Endothelial cell of umbilical vein (primary cell): ENCODE measurements at regions not wholly inside any gene's neighbourhood (a gene's known extent, or its start where the extent isn't known, plus 50 kb on each side); places are given as distances from the start of the nearest gene placed in this dataset.

Source experiments
- BruUV-seq: library from RNA; stranded (reverse); fragments of 400-500 nt; replicated peaks from 2 replicates; lab custom pipeline; 2021; lab: Mats Ljungman, UMichigan
- CTCF ChIA-PET: fragments of 300-600, 350-600 bp; sonication (Branson Sonifier 250); formaldehyde crosslinking; loops from one replicate; lab custom pipeline; 2021; ENCODE audit warnings: antibody characterized with exemption, inconsistent platforms; lab: Charles Lee
- POLR2A ChIA-PET: fragments of 300-600, 350-600 bp; sonication (Branson Sonifier 250); formaldehyde crosslinking; loops from one replicate; lab custom pipeline; 2021; ENCODE audit warnings: antibody characterized with exemption, inconsistent platforms; lab: Charles Lee
- DNase-seq: peaks from one replicate; pipeline ENCODE4 v3.0.0-alpha.2; 2011; ENCODE audit warnings: low read depth, low spot score
- FAIRE-seq: peaks from 2 replicates; lab custom pipeline; 2011; peaks lifted over from hg19 to GRCh38; lab: Jason Lieb, UNC
- H2AFZ ChIP-seq: 2 replicates; pipeline ENCODE4 v1.6.0; 2012; ENCODE audit warnings: low read depth, low read length, control low read depth, inconsistent platforms
- H3K27ac ChIP-seq: 2 replicates; pipeline ENCODE4 v1.5.1; 2011; ENCODE audit warnings: low read depth, mild to moderate bottlenecking, control low read depth, low read length, moderate library complexity; ENCODE audit not compliant: insufficient read depth
- H3K27me3 ChIP-seq, 2 experiments: 2 replicates each; pipeline versions ENCODE4 v1.6.0 to v1.6.1; 2011; ENCODE audit warnings: low read length in 2 of 2, mixed read lengths in 1 of 2; ENCODE audit not compliant: control insufficient read depth in 2 of 2, insufficient read depth in 2 of 2
- H3K36me3 ChIP-seq, 2 experiments: 2 replicates in 1 of 2; 3 replicates in 1 of 2; pipeline ENCODE4 v1.5.1; 2011; ENCODE audit warnings: low read length in 2 of 2, mild to moderate bottlenecking in 1 of 2, moderate library complexity in 1 of 2; ENCODE audit not compliant: control insufficient read depth in 2 of 2, insufficient read depth in 2 of 2; ENCODE audit errors: extremely low read depth in 1 of 2
- H3K4me1 ChIP-seq: 3 replicates; pipeline ENCODE4 v1.5.1; 2011; ENCODE audit warnings: mild to moderate bottlenecking, low read length; ENCODE audit not compliant: control insufficient read depth, insufficient read depth; ENCODE audit errors: extremely low read depth
- H3K4me2 ChIP-seq: 2 replicates; pipeline ENCODE4 v1.6.1; 2011; ENCODE audit warnings: low read length, control low read depth, mixed read lengths; ENCODE audit not compliant: insufficient read depth
- H3K4me3 ChIP-seq, 3 experiments: fragments of 200-600 bp in 1 of 3; sonication (generic), shearing (Covaris generic) in 1 of 3; replicated peaks in 1 of 3; 2 replicates each; pipeline ENCODE4 v1.5.1; 2011 to 2016; ENCODE audit warnings: control low read depth in 3 of 3, low read length in 3 of 3, mild to moderate bottlenecking in 2 of 3, inconsistent platforms in 1 of 3, low read depth in 1 of 3, moderate library complexity in 1 of 3; ENCODE audit not compliant: insufficient read depth in 1 of 3
- H3K79me2 ChIP-seq: 2 replicates; pipeline ENCODE4 v1.6.0; 2012; ENCODE audit warnings: low read length, inconsistent platforms; ENCODE audit not compliant: control insufficient read depth, insufficient read depth
- H3K9ac ChIP-seq: replicated peaks from 2 replicates; pipeline ENCODE3; 2011; ENCODE audit warnings: low read length, control low read depth; ENCODE audit not compliant: insufficient read depth; ENCODE audit errors: extremely low read depth
- H3K9me1 ChIP-seq: replicated peaks from 3 replicates; pipeline ENCODE4 v1.6.0; 2011; ENCODE audit warnings: mild to moderate bottlenecking, low read length; ENCODE audit not compliant: control insufficient read depth, insufficient read depth; ENCODE audit errors: extremely low read depth
- H3K9me3 ChIP-seq: replicated peaks from 2 replicates; pipeline ENCODE4 v1.5.1; 2012; ENCODE audit warnings: low read length, inconsistent platforms; ENCODE audit not compliant: control insufficient read depth, insufficient read depth
- H4K20me1 ChIP-seq: replicated peaks from 2 replicates; pipeline ENCODE3; 2011; ENCODE audit warnings: mild to moderate bottlenecking, low read length; ENCODE audit not compliant: control insufficient read depth, insufficient read depth; ENCODE audit errors: extremely low read depth
- CTCF ChIP-seq, 2 donors: IDR thresholded peaks; 1 replicate in 1 of 2; 2 replicates in 1 of 2; pipeline ENCODE4 v1.5.1; 2011; ENCODE audit warnings: low read length in 2 of 2, mild to moderate bottlenecking in 2 of 2, moderate library complexity in 2 of 2, control low read depth in 1 of 2, inconsistent platforms in 1 of 2, low read depth in 1 of 2; ENCODE audit not compliant: insufficient read depth in 1 of 2; ENCODE audit errors: extremely low read depth in 1 of 2
- EZH2 ChIP-seq: IDR thresholded peaks from 2 replicates; pipeline ENCODE4 v1.6.1; 2012; ENCODE audit warnings: borderline replicate concordance, low read depth, mild to moderate bottlenecking, moderate library complexity, low read length, inconsistent platforms; ENCODE audit not compliant: severe bottlenecking
- FOS ChIP-seq: IDR thresholded peaks from 2 replicates; pipeline ENCODE4 v1.6.1; 2011; ENCODE audit warnings: mild to moderate bottlenecking, low read length, moderate library complexity, borderline replicate concordance; ENCODE audit not compliant: insufficient read depth
- GATA2 ChIP-seq: IDR thresholded peaks from 2 replicates; pipeline ENCODE4 v1.7.0; 2011; ENCODE audit warnings: low read depth, mild to moderate bottlenecking, moderate library complexity, mixed read lengths, low read length; ENCODE audit not compliant: insufficient read length, insufficient read depth
- JUN ChIP-seq: IDR thresholded peaks from 2 replicates; pipeline ENCODE4 v1.6.1; 2011; ENCODE audit warnings: borderline replicate concordance, low read depth; ENCODE audit not compliant: insufficient read length, insufficient read depth
- MAX ChIP-seq: IDR thresholded peaks from 2 replicates; pipeline ENCODE4 v1.6.1; 2011; ENCODE audit not compliant: insufficient read depth, insufficient read length
- MYC ChIP-seq: IDR thresholded peaks from one replicate; pipeline ENCODE4 v1.6.1; 2011; ENCODE audit warnings: mild to moderate bottlenecking, low read depth, low read length
- POLR2A ChIP-seq: IDR thresholded peaks from 2 replicates; pipeline ENCODE4 v1.6.1; 2012; ENCODE audit warnings: low read depth, mild to moderate bottlenecking, control low read depth, low read length
- POLR2AphosphoS5 ChIP-seq: IDR thresholded peaks from 2 replicates; pipeline ENCODE4 v1.6.1; 2012; ENCODE audit warnings: low read depth, mild to moderate bottlenecking, control low read depth, low read length, moderate library complexity; ENCODE audit not compliant: insufficient read depth
- dilution Hi-C: fragments of 300-500 bp; cut with MboI; formaldehyde crosslinking; loops from one replicate; pipeline ENCODE4 v1.15.0; 2019; ENCODE audit warnings: low sequenced_read_pairs; ENCODE audit not compliant: extremely low pct_ligation_motif_present
- intact Hi-C: fragments of 100-400 bp; cut with micrococcal nuclease; formaldehyde crosslinking; loops from one replicate; pipeline ENCODE4 v1.10.0; 2022

- H3K9me1 ChIP-seq = no peaks in the 10 kb centered on the region
- H4K20me1 ChIP-seq = no peaks in the 10 kb centered on the region
- H3K9ac ChIP-seq = no peak overlapping the region
- no peak overlapping the region for H3K4me2 ChIP-seq
- no peak overlapping the region for H2AFZ ChIP-seq
- H3K27ac ChIP-seq = no peak overlapping the region
- no TSS peak for BruUV-seq
- H3K27me3 ChIP-seq = no peaks in the 10 kb centered on the region
- H3K4me1 ChIP-seq = no peaks in the 10 kb centered on the region
- DNase-seq (no peak), FAIRE-seq (no peak)
- no peak for TF ChIP-seq POLR2A
- no peak for TF ChIP-seq CTCF (IDR thresholded peaks at IDR 0.05; ENCODE audit: extremely low read depth in 1 of 2, insufficient read depth in 1 of 2, low read depth in 1 of 2, low read length in 2 of 2)
- H3K4me3 ChIP-seq = no peak overlapping the region
- CTCF ChIA-PET = no interaction called here
- no peaks in the 10 kb centered on the region for H3K9me3 ChIP-seq
- POLR2A ChIA-PET = no interaction called here
- dilution Hi-C loops = no loop called here
- intact Hi-C loops = no loop called here
- H3K79me2 ChIP-seq = no peaks in the 10 kb centered on the region
- H3K36me3 ChIP-seq = no peaks in the 10 kb centered on the region
Observed at GRCh38 chr2:53265544-53266299, 501.9 kb upstream of the CHAC2 start.

GRCh38 chr2:53260568-53260967, 507.0 kb upstream of the CHAC2 start:
- Histone ChIP-seq H3K4me3 (no peak overlapping the region), H3K4me2 (no peak overlapping the region), H3K9me3 (no peaks in the 10 kb centered on the region), H3K36me3 (no peaks in the 10 kb centered on the region), H4K20me1 (no peaks in the 10 kb centered on the region), H3K79me2 (no peaks in the 10 kb centered on the region), H2AFZ (no peak overlapping the region), H3K27me3 (no peaks in the 10 kb centered on the region), H3K9me1 (no peaks in the 10 kb centered on the region), H3K4me1 (no peaks in the 10 kb centered on the region), H3K27ac (no peak overlapping the region), H3K9ac (no peak overlapping the region)
- TF ChIP-seq POLR2AphosphoS5 (no peak), MYC (no peak), EZH2 (no peak), JUN (no peak), MAX (no peak), GATA2 (no peak), POLR2A (no peak), FOS (no peak)
- BruUV-seq = no TSS peak
- no peak for DNase-seq
- dilution Hi-C loops = no loop called here
- ChIA-PET CTCF (no interaction called here), POLR2A (no interaction called here)
- FAIRE-seq = no peak
- intact Hi-C loops = no loop called here
